Epithelial cell of esophagus (primary cell): ENCODE measurements at regions not wholly inside any gene's neighbourhood (a gene's known extent, or its start where the extent isn't known, plus 50 kb on each side); places are given as distances from the start of the nearest gene placed in this dataset.
"Not testable (repeated sequence)": the region's sequence is repeated elsewhere in the genome, so short reads cannot be mapped to it uniquely, and the experiment has no call there.

Source experiments
- DNase-seq: peaks from one replicate; pipeline ENCODE4 v3.0.0; 2010; ENCODE audit warnings: low read depth
- H3K4me3 ChIP-seq: 2 replicates; pipeline ENCODE4 v1.5.1; 2011; ENCODE audit warnings: mild to moderate bottlenecking, low read length, control low read depth
- TF ChIP-seq, protein P1 (sequence below): IDR thresholded peaks from 2 replicates; pipeline ENCODE4 v1.5.1; 2011; ENCODE audit warnings: low read depth, mild to moderate bottlenecking, low read length, control low read depth, inconsistent platforms; ENCODE audit not compliant: insufficient read depth; ENCODE audit errors: missing control alignments

DNA sequence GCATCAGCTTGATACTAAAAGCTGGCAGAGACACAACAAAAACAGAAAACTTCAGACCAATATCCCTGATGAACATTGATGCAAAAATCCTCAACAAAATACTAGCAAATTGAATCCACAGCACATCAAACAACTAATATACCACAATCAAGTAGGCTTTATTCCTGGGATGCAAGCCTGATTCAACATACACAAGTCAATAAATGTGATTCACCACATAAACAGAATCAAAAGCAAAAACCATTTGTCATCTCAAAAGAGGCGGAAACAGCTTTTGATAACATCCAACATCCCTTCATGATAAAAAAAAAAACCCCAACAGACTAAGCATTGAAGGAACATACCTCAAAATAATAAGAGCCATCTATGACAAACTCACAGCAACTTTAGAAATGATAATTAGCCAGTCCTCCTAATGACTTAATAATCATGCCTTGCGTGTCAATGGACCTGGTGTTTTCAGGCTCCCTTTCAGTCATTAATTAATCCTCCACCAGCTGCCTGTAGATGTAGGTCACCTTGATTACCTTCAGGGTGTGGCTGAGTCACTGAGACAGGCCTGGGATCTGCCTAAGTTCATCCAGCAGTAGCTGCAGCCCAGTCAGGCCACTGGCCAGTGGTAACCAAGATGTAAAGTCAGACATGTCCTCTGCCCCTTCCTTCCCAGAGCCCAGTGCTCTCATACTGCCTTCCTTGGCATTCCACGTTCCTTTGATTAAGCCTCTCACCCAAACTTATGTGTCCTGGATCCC lies 109.8 kb downstream of the EHF start:
- H3K4me3 ChIP-seq, result no peak overlapping the region
- TF ChIP-seq, protein P1, sequence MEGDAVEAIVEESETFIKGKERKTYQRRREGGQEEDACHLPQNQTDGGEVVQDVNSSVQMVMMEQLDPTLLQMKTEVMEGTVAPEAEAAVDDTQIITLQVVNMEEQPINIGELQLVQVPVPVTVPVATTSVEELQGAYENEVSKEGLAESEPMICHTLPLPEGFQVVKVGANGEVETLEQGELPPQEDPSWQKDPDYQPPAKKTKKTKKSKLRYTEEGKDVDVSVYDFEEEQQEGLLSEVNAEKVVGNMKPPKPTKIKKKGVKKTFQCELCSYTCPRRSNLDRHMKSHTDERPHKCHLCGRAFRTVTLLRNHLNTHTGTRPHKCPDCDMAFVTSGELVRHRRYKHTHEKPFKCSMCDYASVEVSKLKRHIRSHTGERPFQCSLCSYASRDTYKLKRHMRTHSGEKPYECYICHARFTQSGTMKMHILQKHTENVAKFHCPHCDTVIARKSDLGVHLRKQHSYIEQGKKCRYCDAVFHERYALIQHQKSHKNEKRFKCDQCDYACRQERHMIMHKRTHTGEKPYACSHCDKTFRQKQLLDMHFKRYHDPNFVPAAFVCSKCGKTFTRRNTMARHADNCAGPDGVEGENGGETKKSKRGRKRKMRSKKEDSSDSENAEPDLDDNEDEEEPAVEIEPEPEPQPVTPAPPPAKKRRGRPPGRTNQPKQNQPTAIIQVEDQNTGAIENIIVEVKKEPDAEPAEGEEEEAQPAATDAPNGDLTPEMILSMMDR, result no peak
- peak; percentile 53 for DNase-seq

DNA sequence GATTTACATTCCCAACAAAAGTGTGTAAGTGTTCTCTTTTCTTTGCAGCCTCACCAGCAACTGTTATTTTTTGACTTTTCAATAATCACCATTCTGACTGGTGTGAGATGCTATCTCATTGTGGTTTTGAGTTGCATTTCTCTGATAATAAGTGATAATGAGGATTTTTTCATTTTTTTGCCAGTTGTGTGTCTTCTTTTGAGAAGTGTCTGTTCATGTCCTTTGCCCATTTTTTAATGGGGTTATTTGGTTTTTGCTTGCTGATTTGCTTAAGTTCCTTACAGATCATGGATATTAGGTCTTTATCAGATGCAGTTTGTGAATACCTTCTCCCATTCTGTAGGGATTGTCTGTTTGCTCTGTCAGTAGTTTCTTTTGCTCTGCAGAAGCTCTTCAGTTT lies 107.7 kb downstream of the EHF start:
- TF ChIP-seq, protein P1, result no peak
- H3K4me3 ChIP-seq, result no peak overlapping the region
- no peak for DNase-seq

DNA sequence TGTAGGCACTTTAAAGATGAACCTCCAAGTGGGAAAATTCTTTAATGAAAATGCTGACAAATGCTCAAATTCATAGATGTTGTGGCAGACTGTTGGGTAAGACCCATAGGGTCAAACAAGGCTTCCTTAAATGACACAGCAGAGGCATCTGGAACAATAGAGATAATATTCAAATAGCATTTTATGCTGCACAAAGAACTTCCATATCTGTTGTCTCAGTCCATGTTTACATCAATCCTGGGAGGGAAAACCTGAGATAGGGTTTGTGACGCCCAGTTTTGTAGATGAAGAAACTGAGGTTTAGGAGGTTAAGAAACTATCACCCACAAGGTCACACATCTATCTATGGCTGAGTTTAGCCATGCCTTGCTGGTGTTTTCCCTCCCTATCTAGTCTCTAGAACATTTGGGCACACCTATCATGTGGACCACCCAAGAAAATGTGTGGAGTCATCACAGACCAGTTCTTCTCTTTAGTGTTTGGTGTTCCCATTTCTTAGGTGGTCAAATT lies 106.4 kb downstream of the EHF start:
- no peak for DNase-seq
- TF ChIP-seq, protein P1, result no peak

DNA sequence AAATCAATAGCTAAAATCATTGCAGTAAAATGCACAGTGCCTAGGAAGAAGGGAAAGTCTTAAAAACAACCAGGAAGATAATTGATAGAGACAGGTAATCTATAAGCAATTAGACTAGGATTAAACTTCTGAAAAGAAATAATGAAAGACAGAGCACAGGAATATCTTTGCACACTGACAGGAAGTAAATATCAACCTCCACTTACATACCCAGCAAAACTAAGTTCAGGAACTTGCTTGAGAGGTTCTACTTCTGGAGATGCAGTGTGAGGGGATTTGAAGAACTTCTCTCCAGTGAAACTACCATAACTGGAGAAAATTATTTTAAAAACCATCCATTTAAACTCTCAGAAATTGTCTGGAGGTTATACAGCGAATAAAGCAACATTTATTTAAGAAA lies 104.1 kb downstream of the EHF start:
- H3K4me3 ChIP-seq, result no peak overlapping the region
- TF ChIP-seq, protein P1, result no peak

More for the DNA sequence above, 106.4 kb downstream of the EHF start:
- H3K4me3 ChIP-seq, result no peak overlapping the region

DNA sequence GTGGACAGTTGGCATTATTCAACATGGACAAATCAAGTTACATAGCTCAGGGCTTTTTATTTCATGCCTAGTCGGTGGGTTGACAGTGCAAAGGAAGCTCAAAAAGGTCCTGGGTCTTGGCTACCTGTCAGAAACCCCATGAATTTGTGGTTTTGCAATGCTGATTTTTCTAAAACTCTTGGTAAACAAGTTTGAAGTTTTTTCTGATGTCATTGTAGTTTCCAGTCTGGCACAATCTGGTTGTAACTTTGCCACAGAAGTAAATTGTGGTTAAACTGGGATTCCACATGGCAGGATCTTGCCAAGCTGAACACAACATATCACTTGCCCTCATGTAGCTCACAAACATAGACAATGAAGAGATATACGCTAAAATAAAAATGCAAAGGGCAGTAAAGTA lies 100.8 kb downstream of the EHF start:
- TF ChIP-seq, protein P1, result no peak
- H3K4me3 ChIP-seq, result no peak overlapping the region
- DNase-seq, result no peak

More for the DNA sequence above, 104.1 kb downstream of the EHF start:
- DNase-seq, result no peak

DNA sequence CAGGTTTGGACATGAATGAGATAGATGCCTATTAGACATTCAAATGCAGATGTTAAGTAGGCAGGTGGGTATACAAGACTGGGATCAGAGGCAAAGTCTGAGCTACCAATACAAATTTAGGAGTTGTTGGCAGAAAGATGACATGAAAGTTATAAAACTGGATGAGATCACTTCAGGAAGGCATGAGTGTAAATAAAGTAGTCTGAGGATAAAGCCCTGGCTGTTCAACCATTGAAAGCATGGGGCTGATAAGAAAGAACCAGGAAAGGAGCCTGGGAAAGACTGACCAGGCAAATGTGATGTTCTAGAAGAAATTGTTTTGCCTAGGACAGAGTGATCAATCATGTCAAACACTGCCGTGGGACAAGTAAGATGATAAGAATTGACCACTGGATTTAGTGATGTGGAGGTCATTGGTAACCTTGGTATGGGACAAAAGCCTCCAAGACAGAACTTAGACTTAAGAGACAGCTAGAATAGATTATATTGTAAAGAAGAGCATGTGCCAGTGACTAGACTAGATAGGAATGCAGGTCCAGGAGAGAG lies 98.5 kb downstream of the EHF start:
- TF ChIP-seq, protein P1, result no peak
- DNase-seq, result no peak

DNA sequence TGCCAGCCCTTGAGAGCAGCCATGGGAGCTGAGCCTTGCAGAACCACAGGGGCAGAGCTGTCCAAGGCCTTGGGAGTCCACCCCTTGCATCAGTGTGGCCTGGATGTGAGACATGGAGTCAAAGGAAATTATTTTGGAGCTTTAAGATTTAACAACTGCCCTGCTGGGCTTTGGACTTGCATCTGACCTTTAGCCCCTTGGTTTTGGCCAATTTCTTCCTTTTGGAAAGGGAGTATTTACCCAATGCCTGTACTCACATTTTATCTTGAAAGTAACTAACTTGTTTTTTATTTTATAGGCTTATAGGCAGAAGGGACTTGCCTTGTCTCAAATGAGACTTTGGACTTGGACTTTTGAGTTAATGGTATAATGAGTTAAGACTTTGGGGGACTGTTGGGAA lies 92.7 kb downstream of the EHF start:
- not testable (repeated sequence) for H3K4me3 ChIP-seq, DNase-seq

More for the DNA sequence above, 98.5 kb downstream of the EHF start:
- H3K4me3 ChIP-seq, result no peak overlapping the region
